Panc1 (cell line): ENCODE measurements at regions not wholly inside any gene's neighbourhood (a gene's known extent, or its start where the extent isn't known, plus 50 kb on each side); places are given as distances from the start of the nearest gene placed in this dataset.

Source experiments
- ATAC-seq: fragments of 200-7000 bp; cut with Tn5 transposase; 2 replicates; pipeline ENCODE4 v1.9.1; 2020; ENCODE audit warnings: mild to moderate bottlenecking, moderate library complexity
- BruUV-seq: library from RNA; stranded (reverse); fragments of 400-500 nt; replicated peaks from 2 replicates; lab custom pipeline; 2021; lab: Mats Ljungman, UMichigan
- CTCF ChIA-PET: fragments of 300-600 bp; sonication (Branson Sonifier 250); formaldehyde crosslinking; loops from one replicate; lab custom pipeline; 2022; ENCODE audit warnings: antibody characterized with exemption; lab: Charles Lee
- POLR2A ChIA-PET: fragments of 300-600 bp; sonication (Branson Sonifier 250); formaldehyde crosslinking; loops from one replicate; lab custom pipeline; 2022; ENCODE audit warnings: antibody characterized with exemption; lab: Charles Lee
- DNase-seq: peaks from one replicate; pipeline ENCODE4 v3.0.0-alpha.2; 2010; ENCODE audit warnings: low read depth, low spot score
- H3K27ac ChIP-seq: 2 replicates; pipeline ENCODE4 v1.5.1; 2011; ENCODE audit warnings: mild to moderate bottlenecking, low read length, inconsistent platforms
- H3K27me3 ChIP-seq: fragments of 200-500 bp; sonication (Bioruptor generic); 2 replicates; pipeline ENCODE4 v1.6.0; 2014; ENCODE audit warnings: low read length, inconsistent platforms; ENCODE audit not compliant: control insufficient read depth, insufficient read depth
- H3K36me3 ChIP-seq: fragments of 200-500 bp; sonication (Bioruptor generic); 2 replicates; pipeline ENCODE4 v1.5.1; 2014; ENCODE audit warnings: inconsistent platforms, mild to moderate bottlenecking, low read length, moderate library complexity; ENCODE audit not compliant: control insufficient read depth, insufficient read depth
- H3K4me1 ChIP-seq: 2 replicates; pipeline ENCODE4 v1.5.1; 2011; ENCODE audit warnings: inconsistent platforms, mild to moderate bottlenecking, low read length, moderate library complexity; ENCODE audit not compliant: control insufficient read depth, insufficient read depth
- H3K4me3 ChIP-seq, 2 experiments: 2 replicates each; pipeline ENCODE4 v1.5.1; 2011 to 2012; ENCODE audit warnings: low read depth in 2 of 2, low read length in 2 of 2, mild to moderate bottlenecking in 2 of 2, inconsistent platforms in 1 of 2, moderate library complexity in 1 of 2
- H3K9me3 ChIP-seq: fragments of 200-500 bp; sonication (Bioruptor generic); 2 replicates; pipeline ENCODE4 v1.5.1; 2014; ENCODE audit warnings: low read depth, mild to moderate bottlenecking, inconsistent platforms, low read length, moderate library complexity; ENCODE audit not compliant: control insufficient read depth, insufficient read depth
- POLR2AphosphoS5 ChIP-seq: IDR thresholded peaks from 2 replicates; pipeline ENCODE4 v1.6.1; 2012; ENCODE audit warnings: mild to moderate bottlenecking, low read depth, low read length, moderate library complexity
- SIN3A ChIP-seq: IDR thresholded peaks from 2 replicates; pipeline ENCODE4 v1.6.1; 2012; ENCODE audit warnings: low read depth, mild to moderate bottlenecking, low read length, moderate library complexity, borderline replicate concordance; ENCODE audit not compliant: insufficient read depth
- TCF7L2 ChIP-seq: IDR thresholded peaks from 2 replicates; pipeline ENCODE4 v1.6.1; 2011; ENCODE audit warnings: mild to moderate bottlenecking, low read depth, low read length, inconsistent platforms
- in situ Hi-C: cut with HindIII; loops from 2 replicates; pipeline ENCODE4 v1.10.0; 2016; ENCODE audit warnings: low sequenced_read_pairs, low pct_unique_long_range_greater_than_20kb
- intact Hi-C: fragments of 100-400 bp; cut with micrococcal nuclease; formaldehyde crosslinking; loops from one replicate; pipeline ENCODE4 v1.10.0; 2022; ENCODE audit not compliant: unreplicated experiment
- TF ChIP-seq, protein P1 (sequence below), 2 experiments: IDR thresholded peaks; 2 replicates each; pipeline ENCODE4 v1.6.1; 2011 to 2012; ENCODE audit warnings: low read depth in 2 of 2, control low read depth in 1 of 2, low read length in 1 of 2, mild to moderate bottlenecking in 1 of 2, moderate library complexity in 1 of 2; ENCODE audit not compliant: insufficient read depth in 1 of 2
- TF ChIP-seq, protein P2 (sequence below): fragments of 450-650 bp; IDR thresholded peaks from 2 replicates; pipeline ENCODE4 v1.5.1; 2017; ENCODE audit warnings: mild to moderate bottlenecking

DNA sequence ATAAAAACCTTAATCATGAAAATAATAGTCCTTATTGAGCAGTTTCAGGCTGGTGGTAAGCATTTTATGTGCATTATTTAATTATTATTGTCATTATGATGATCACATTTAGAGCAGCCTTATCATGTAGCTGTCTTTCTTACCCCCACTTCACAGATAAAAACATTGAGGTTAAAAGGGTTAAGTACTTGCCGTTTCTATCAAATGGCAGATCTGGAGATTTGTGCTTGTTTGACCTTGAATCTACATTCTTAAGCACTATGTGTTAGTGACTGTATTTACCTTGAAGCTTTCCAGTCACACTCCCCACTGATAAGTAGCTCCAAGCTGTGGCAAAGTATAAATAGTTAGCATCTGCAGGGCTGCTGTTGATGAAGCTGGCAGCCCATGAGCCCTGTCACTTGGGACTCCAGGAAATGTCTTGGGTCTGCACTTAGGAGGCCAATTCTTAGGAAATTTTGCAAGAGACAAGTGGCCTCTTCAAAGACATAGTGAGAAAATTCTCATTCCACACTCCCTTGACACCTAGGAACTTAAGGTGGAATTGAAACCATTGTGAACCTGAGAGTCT is 116.8 kb upstream of the AGR3 start:
- POLR2A ChIA-PET, result no interaction called here
- Histone ChIP-seq H3K4me1 (no peaks in the 10 kb centered on the region), H3K27me3 (no peaks in the 10 kb centered on the region), H3K9me3 (no peaks in the 10 kb centered on the region), H3K27ac (no peak overlapping the region), H3K4me3 (no peak overlapping the region), H3K36me3 (no peaks in the 10 kb centered on the region)
- CTCF ChIA-PET, result no interaction called here
- intact Hi-C loops (no loop called here), in situ Hi-C loops (no loop called here)
- TF ChIP-seq TCF7L2 (no peak), SIN3A (no peak), POLR2AphosphoS5 (no peak)
- TF ChIP-seq, protein P1, sequence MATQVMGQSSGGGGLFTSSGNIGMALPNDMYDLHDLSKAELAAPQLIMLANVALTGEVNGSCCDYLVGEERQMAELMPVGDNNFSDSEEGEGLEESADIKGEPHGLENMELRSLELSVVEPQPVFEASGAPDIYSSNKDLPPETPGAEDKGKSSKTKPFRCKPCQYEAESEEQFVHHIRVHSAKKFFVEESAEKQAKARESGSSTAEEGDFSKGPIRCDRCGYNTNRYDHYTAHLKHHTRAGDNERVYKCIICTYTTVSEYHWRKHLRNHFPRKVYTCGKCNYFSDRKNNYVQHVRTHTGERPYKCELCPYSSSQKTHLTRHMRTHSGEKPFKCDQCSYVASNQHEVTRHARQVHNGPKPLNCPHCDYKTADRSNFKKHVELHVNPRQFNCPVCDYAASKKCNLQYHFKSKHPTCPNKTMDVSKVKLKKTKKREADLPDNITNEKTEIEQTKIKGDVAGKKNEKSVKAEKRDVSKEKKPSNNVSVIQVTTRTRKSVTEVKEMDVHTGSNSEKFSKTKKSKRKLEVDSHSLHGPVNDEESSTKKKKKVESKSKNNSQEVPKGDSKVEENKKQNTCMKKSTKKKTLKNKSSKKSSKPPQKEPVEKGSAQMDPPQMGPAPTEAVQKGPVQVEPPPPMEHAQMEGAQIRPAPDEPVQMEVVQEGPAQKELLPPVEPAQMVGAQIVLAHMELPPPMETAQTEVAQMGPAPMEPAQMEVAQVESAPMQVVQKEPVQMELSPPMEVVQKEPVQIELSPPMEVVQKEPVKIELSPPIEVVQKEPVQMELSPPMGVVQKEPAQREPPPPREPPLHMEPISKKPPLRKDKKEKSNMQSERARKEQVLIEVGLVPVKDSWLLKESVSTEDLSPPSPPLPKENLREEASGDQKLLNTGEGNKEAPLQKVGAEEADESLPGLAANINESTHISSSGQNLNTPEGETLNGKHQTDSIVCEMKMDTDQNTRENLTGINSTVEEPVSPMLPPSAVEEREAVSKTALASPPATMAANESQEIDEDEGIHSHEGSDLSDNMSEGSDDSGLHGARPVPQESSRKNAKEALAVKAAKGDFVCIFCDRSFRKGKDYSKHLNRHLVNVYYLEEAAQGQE (IDR thresholded peaks at IDR 0.05; ENCODE audit: insufficient read depth in 1 of 2, low read depth in 2 of 2, low read length in 1 of 2), result no peak
- TF ChIP-seq, protein P2, sequence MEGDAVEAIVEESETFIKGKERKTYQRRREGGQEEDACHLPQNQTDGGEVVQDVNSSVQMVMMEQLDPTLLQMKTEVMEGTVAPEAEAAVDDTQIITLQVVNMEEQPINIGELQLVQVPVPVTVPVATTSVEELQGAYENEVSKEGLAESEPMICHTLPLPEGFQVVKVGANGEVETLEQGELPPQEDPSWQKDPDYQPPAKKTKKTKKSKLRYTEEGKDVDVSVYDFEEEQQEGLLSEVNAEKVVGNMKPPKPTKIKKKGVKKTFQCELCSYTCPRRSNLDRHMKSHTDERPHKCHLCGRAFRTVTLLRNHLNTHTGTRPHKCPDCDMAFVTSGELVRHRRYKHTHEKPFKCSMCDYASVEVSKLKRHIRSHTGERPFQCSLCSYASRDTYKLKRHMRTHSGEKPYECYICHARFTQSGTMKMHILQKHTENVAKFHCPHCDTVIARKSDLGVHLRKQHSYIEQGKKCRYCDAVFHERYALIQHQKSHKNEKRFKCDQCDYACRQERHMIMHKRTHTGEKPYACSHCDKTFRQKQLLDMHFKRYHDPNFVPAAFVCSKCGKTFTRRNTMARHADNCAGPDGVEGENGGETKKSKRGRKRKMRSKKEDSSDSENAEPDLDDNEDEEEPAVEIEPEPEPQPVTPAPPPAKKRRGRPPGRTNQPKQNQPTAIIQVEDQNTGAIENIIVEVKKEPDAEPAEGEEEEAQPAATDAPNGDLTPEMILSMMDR, result no peak
- DNase-seq (no peak), ATAC-seq (no peak)
- BruUV-seq, result no TSS peak

DNA sequence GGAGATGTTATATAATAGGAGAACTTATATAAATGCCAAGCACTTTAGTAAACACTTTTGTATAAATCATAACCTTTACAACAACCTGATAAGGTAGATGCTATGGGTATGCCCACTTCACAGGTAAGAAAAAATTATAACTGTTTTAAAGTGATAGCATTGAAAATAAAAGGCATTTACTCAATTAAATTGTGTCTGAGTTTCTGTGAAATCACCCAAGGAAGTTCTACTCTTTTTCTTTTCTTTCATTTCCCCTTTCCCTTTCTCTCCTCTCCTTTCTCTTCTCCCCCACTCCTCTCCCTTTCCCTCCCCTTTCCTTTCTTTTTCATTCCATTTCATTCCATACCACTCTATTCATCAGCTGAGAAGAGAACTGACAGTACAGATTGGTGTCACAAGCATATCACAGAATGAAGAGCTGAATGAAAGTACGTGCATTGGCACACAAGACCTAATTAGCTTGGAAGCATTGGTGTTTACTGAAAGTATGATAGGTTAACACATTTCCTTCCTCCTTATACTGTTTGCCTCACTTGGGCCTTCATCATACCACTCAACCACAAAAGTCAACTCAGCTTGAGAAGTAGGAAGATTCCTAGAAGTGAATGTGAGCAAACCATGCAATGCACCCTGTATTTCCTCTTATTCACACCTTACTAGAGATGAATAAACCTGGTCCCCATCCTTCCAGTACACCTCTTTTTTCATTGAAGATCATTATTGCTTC is 117.9 kb upstream of the AGR3 start:
- Histone ChIP-seq H3K27ac (no peak overlapping the region), H3K27me3 (no peaks in the 10 kb centered on the region), H3K36me3 (no peaks in the 10 kb centered on the region), H3K4me3 (no peak overlapping the region), H3K4me1 (no peaks in the 10 kb centered on the region), H3K9me3 (no peaks in the 10 kb centered on the region)
- no peak for TF ChIP-seq POLR2AphosphoS5
- TF ChIP-seq, protein P1 (IDR thresholded peaks at IDR 0.05; ENCODE audit: insufficient read depth in 1 of 2, low read depth in 2 of 2, low read length in 1 of 2), result no peak
- no peak for TF ChIP-seq SIN3A
- TF ChIP-seq, protein P2, result no peak
- TF ChIP-seq TCF7L2, result no peak
- ATAC-seq (no peak), DNase-seq (no peak)
- in situ Hi-C loops, result no loop called here
- CTCF ChIA-PET, result no interaction called here
- intact Hi-C loops, result no loop called here
- BruUV-seq, result no TSS peak
- POLR2A ChIA-PET, result no interaction called here
